NCI-H226 (cell line): ENCODE measurements at regions not wholly inside any gene's neighbourhood (a gene's known extent, or its start where the extent isn't known, plus 50 kb on each side); places are given as distances from the start of the nearest gene placed in this dataset.

Experiments used
- DNase-seq: peaks from one replicate; pipeline ENCODE4 v3.0.0-alpha.2; 2015

- no peak for DNase-seq
Observed at GRCh38 chr3:102605153-102605552, 170.3 kb downstream of the ZPLD1 start.

- no peak for DNase-seq
Observed at GRCh38 chr3:102608875-102609274, 174.1 kb downstream of the ZPLD1 start.

- DNase-seq = no peak
Observed at GRCh38 chr3:102614021-102614569, 179.3 kb downstream of the ZPLD1 start.

- DNase-seq = no peak
Observed at GRCh38 chr3:102614585-102614984, 179.8 kb downstream of the ZPLD1 start.

- no peak for DNase-seq
Observed at GRCh38 chr3:102617381-102617780, 182.6 kb downstream of the ZPLD1 start.

GRCh38 chr3:102619361-102619760 lies 184.5 kb downstream of the ZPLD1 start:
- no peak for DNase-seq

- no peak for DNase-seq
Observed at GRCh38 chr3:102629943-102630342, 195.1 kb downstream of the ZPLD1 start.

GRCh38 chr3:102630531-102630930 lies 195.7 kb downstream of the ZPLD1 start:
- peak; percentile 72 for DNase-seq

- no peak for DNase-seq
Observed at GRCh38 chr3:102643546-102643945, 208.7 kb downstream of the ZPLD1 start.

GRCh38 chr3:102646557-102646956 lies 211.7 kb downstream of the ZPLD1 start:
- no peak for DNase-seq

GRCh38 chr3:102660653-102661052 lies 225.8 kb downstream of the ZPLD1 start:
- no peak for DNase-seq

GRCh38 chr3:102661707-102662497 lies 227.1 kb downstream of the ZPLD1 start:
- no peak for DNase-seq

- DNase-seq = no peak
Observed at GRCh38 chr3:102662498-102662772, 227.6 kb downstream of the ZPLD1 start.

- no peak for DNase-seq
Observed at GRCh38 chr3:102664126-102664525, 229.3 kb downstream of the ZPLD1 start.

GRCh38 chr3:102665183-102665582 lies 230.4 kb downstream of the ZPLD1 start:
- DNase-seq = no peak

GRCh38 chr3:102668247-102668646 lies 233.4 kb downstream of the ZPLD1 start:
- no peak for DNase-seq

- DNase-seq = no peak
Observed at GRCh38 chr3:102670986-102671385, 236.2 kb downstream of the ZPLD1 start.

GRCh38 chr3:102672305-102672704 lies 237.5 kb downstream of the ZPLD1 start:
- no peak for DNase-seq

GRCh38 chr3:102673271-102674115 lies 238.7 kb downstream of the ZPLD1 start:
- DNase-seq = peak; percentile 2

GRCh38 chr3:102674284-102674683 lies 239.5 kb downstream of the ZPLD1 start:
- no peak for DNase-seq

GRCh38 chr3:102676424-102676823 lies 241.6 kb downstream of the ZPLD1 start:
- no peak for DNase-seq

- no peak for DNase-seq
Observed at GRCh38 chr3:102682741-102683140, 247.9 kb downstream of the ZPLD1 start.

GRCh38 chr3:102686792-102687191 lies 252.0 kb downstream of the ZPLD1 start:
- no peak for DNase-seq
